RWPE1 (cell line): ENCODE measurements at regions not wholly inside any gene's neighbourhood (a gene's known extent, or its start where the extent isn't known, plus 50 kb on each side); places are given as distances from the start of the nearest gene placed in this dataset.

Source experiments
- CTCF ChIA-PET: fragments of 350-600 bp; sonication (Branson Sonifier 250); formaldehyde crosslinking; extraction: SDS; loops from one replicate; lab custom pipeline; 2021; lab: Yijun Ruan, JAX
- POLR2A ChIA-PET: fragments of 400-600 bp; formaldehyde crosslinking; extraction: SDS; loops from one replicate; lab custom pipeline; 2020; ENCODE audit warnings: antibody characterized with exemption; ENCODE audit not compliant: low non-redundant PET; lab: Yijun Ruan, JAX
- DNase-seq: peaks from one replicate; pipeline ENCODE4 v3.0.0; 2012; ENCODE audit warnings: low spot score
- H3K27ac ChIP-seq: fragments of 450-650 bp; 2 replicates; pipeline ENCODE4 v1.5.1; 2017
- CTCF ChIP-seq: fragments of 450-650 bp; conservative IDR thresholded peaks from 2 replicates; pipeline ENCODE4 v1.5.1; 2017; ENCODE audit warnings: low read depth, mild to moderate bottlenecking

GRCh38 chr12:61939977-61940376 lies 320.2 kb upstream of the USP15 start:
- H3K27ac ChIP-seq = no peak overlapping the region
- no peak for DNase-seq
- TF ChIP-seq CTCF = no peak
- ChIA-PET POLR2A (no interaction called here), CTCF (no interaction called here)

- ChIA-PET CTCF (no interaction called here), POLR2A (no interaction called here)
- H3K27ac ChIP-seq = no peak overlapping the region
- TF ChIP-seq CTCF = no peak
- DNase-seq = no peak
Observed at GRCh38 chr12:61956545-61956944, 303.7 kb upstream of the USP15 start.

- ChIA-PET POLR2A (no interaction called here), CTCF (no interaction called here)
- no peak for DNase-seq
- no peak for TF ChIP-seq CTCF
- H3K27ac ChIP-seq = no peak overlapping the region
Observed at GRCh38 chr12:61974461-61974860, 285.7 kb upstream of the USP15 start.

- DNase-seq = no peak
- H3K27ac ChIP-seq = no peak overlapping the region
- TF ChIP-seq CTCF = no peak
- CTCF ChIA-PET = interaction anchor here (0.6 kb wide), 1 partner anchor 390 kb away, joined by 4 read pairs; no protein-coding TSS in a partner anchor
- POLR2A ChIA-PET = no interaction called here
Observed at GRCh38 chr12:61985830-61986229, 274.4 kb upstream of the USP15 start.

GRCh38 chr12:61987173-61987572 lies 273.0 kb upstream of the USP15 start:
- ChIA-PET CTCF (no interaction called here), POLR2A (no interaction called here)
- no peak for TF ChIP-seq CTCF
- no peak overlapping the region for H3K27ac ChIP-seq
- DNase-seq = no peak

- ChIA-PET CTCF (interaction anchor here (0.7 kb wide), 1 partner anchor 11 kb away, joined by 4 read pairs; no protein-coding TSS in a partner anchor), POLR2A (no interaction called here)
- no peak overlapping the region for H3K27ac ChIP-seq
Observed at GRCh38 chr12:61991661-61992060, 268.5 kb upstream of the USP15 start.

More at GRCh38 chr12:61991661-61992060, 268.5 kb upstream of the USP15 start:
- no peak for DNase-seq
- TF ChIP-seq CTCF = no peak
